Omental fat pad (tissue), 1 donor: ENCODE measurements at regions not wholly inside any gene's neighbourhood (a gene's known extent, or its start where the extent isn't known, plus 50 kb on each side); places are given as distances from the start of the nearest gene placed in this dataset. TPM values are rescaled to one million over a fixed set of nuclear protein-coding genes. Genes with fewer than 3 reads are reported as not detected.

ENCODE experiments used
- small RNA-seq: library from RNA; depleted of rRNA; stranded (forward); fragments of <200 nt; gene quantifications from one replicate; pipeline ENCODE3, GENCODE V24; 2016

Small RNAs in the stretch of these regions (small RNA-seq; reads per million reads assigned to genes)
- gene AL603908.1, result not detected
- gene MTND3P20, result not detected
- gene MTND4LP20, result not detected
- gene RNA5SP225, result not detected
- gene RNU6-896P, result not detected
